K562 (cell line): ENCODE measurements at regions not wholly inside any gene's neighbourhood (a gene's known extent, or its start where the extent isn't known, plus 50 kb on each side); places are given as distances from the start of the nearest gene placed in this dataset.

Experiments used
- ATAC-seq: fragments of 200-7000 bp; cut with Tn5 transposase; 3 replicates; pipeline ENCODE4 v1.9.1; 2020; ENCODE audit warnings: moderate library complexity
- BruUV-seq: library from RNA; stranded (reverse); fragments of 400-500 nt; replicated peaks from 2 replicates; lab custom pipeline; 2021; lab: Mats Ljungman, UMichigan
- CTCF ChIA-PET: fragments of 300-600 bp; formaldehyde crosslinking; extraction: SDS; loops from one replicate; lab custom pipeline; 2021; ENCODE audit warnings: low intra/inter-chr PET ratio; lab: Yijun Ruan, JAX
- POLR2A ChIA-PET: fragments of 300-600, 350-650 bp; sonication (Branson Sonifier 250); formaldehyde crosslinking; extraction: SDS; loops from one replicate; lab custom pipeline; 2021; ENCODE audit warnings: antibody characterized with exemption, inconsistent platforms; lab: Yijun Ruan, JAX
- DNase-seq, 4 experiments: peaks; one replicate each; pipeline versions ENCODE4 v3.0.0 to v3.0.0-alpha.2; 2011 to 2018; ENCODE audit warnings: low spot score in 3 of 4, mixed read lengths in 3 of 4; ENCODE audit errors: extremely low read depth in 1 of 4
- FAIRE-seq: peaks from 2 replicates; lab custom pipeline; 2011; peaks lifted over from hg19 to GRCh38; lab: Jason Lieb, UNC
- H2AFZ ChIP-seq: 2 replicates; pipeline ENCODE4 v1.6.0; 2011; ENCODE audit warnings: low read depth, low read length, control low read depth, inconsistent platforms
- H3K27ac ChIP-seq: fragments of 200-600 bp; 3 replicates; pipeline ENCODE4 v1.8.0; 2011; ENCODE audit warnings: low read depth, mild to moderate bottlenecking, control low read depth, inconsistent platforms, low read length, moderate library complexity, mixed read lengths; ENCODE audit errors: extremely low read depth
- H3K27me3 ChIP-seq, 2 experiments: fragments of 300-600 bp in 1 of 2; 2 replicates in 1 of 2; 3 replicates in 1 of 2; pipeline versions ENCODE4 v1.6.0 to v1.8.0; 2011; ENCODE audit warnings: inconsistent platforms in 2 of 2, low read length in 2 of 2, mild to moderate bottlenecking in 1 of 2, mixed read lengths in 1 of 2, moderate library complexity in 1 of 2; ENCODE audit not compliant: control insufficient read depth in 2 of 2, insufficient read depth in 2 of 2
- H3K36me3 ChIP-seq: fragments of 300-600 bp; 3 replicates; pipeline ENCODE4 v1.8.0; 2011; ENCODE audit warnings: mild to moderate bottlenecking, low read length, inconsistent platforms; ENCODE audit not compliant: control insufficient read depth, insufficient read depth
- H3K4me1 ChIP-seq, 2 experiments: fragments of 200-600 bp in 1 of 2; replicated peaks in 1 of 2; 2 replicates in 1 of 2; 3 replicates in 1 of 2; pipeline versions ENCODE4 v1.5.1 to v1.8.0; 2011; ENCODE audit warnings: inconsistent platforms in 2 of 2, low read length in 2 of 2, mild to moderate bottlenecking in 1 of 2, mixed read lengths in 1 of 2, moderate library complexity in 1 of 2; ENCODE audit not compliant: control insufficient read depth in 2 of 2, insufficient read depth in 2 of 2
- H3K4me2 ChIP-seq: 2 replicates; pipeline ENCODE4 v1.6.1; 2011; ENCODE audit warnings: low read length, control low read depth, inconsistent platforms, mixed read lengths; ENCODE audit not compliant: insufficient read depth
- H3K4me3 ChIP-seq: fragments of 200-600 bp; sonication (generic), shearing (Covaris generic); 2 replicates; pipeline ENCODE4 v1.5.1; 2016; ENCODE audit warnings: control low read depth, inconsistent platforms
- H3K79me2 ChIP-seq: fragments of 200-600 bp; 3 replicates; pipeline ENCODE4 v1.8.0; 2011; ENCODE audit warnings: low read length, inconsistent platforms; ENCODE audit not compliant: control insufficient read depth, insufficient read depth
- H3K9ac ChIP-seq, 2 experiments: 2 replicates each; pipeline versions ENCODE4 v1.6.0 to v1.6.1; 2011; ENCODE audit warnings: low read depth in 2 of 2, low read length in 2 of 2, control low read depth in 1 of 2, inconsistent platforms in 1 of 2, mild to moderate bottlenecking in 1 of 2, mixed read lengths in 1 of 2; ENCODE audit not compliant: insufficient read depth in 1 of 2
- H3K9me1 ChIP-seq: one replicate; pipeline ENCODE4 v1.6.0; 2011; ENCODE audit warnings: inconsistent platforms, mild to moderate bottlenecking, low read length, moderate library complexity; ENCODE audit not compliant: control insufficient read depth, insufficient read depth
- H3K9me3 ChIP-seq: replicated peaks from 2 replicates; pipeline ENCODE4 v1.5.1; 2011; ENCODE audit warnings: low read depth, low read length, inconsistent platforms; ENCODE audit not compliant: control insufficient read depth, insufficient read depth
- H4K20me1 ChIP-seq: replicated peaks from 2 replicates; pipeline ENCODE4 v1.6.1; 2011; ENCODE audit warnings: low read length, inconsistent platforms, mixed read lengths; ENCODE audit not compliant: control insufficient read depth, insufficient read depth
- CBX1 ChIP-seq: sonication (generic); IDR thresholded peaks from 2 replicates; pipeline ENCODE4 v1.6.1; 2016; ENCODE audit warnings: antibody characterized with exemption, low read depth, mild to moderate bottlenecking
- CEBPB ChIP-seq: fragments of 450-650 bp; IDR thresholded peaks from 2 replicates; pipeline ENCODE4 v1.6.1; 2016; ENCODE audit warnings: missing genetic modification characterization, missing compliant biosample characterization
- CEBPG ChIP-seq, 3 experiments: fragments of 200-800 bp in 1 of 3; sonication (Bioruptor generic) in 1 of 3; sonication (generic) in 1 of 3; formaldehyde crosslinking in 1 of 3; IDR thresholded peaks in 2 of 3; conservative IDR thresholded peaks in 1 of 3; 2 replicates each; pipeline versions ENCODE4 v1.6.1 to v1.8.0; 2016 to 2022; ENCODE audit warnings: missing compliant biosample characterization in 2 of 3, missing genetic modification characterization in 2 of 3, mild to moderate bottlenecking in 1 of 3, missing genetic modification reagents in 1 of 3
- FOXA3 ChIP-seq, 2 experiments: fragments of 450-650 bp in 1 of 2; sonication (generic) in 1 of 2; formaldehyde crosslinking; IDR thresholded peaks in 1 of 2; conservative IDR thresholded peaks in 1 of 2; 2 replicates each; pipeline versions ENCODE4 v1.4.0 to v1.8.0; 2020 to 2022; ENCODE audit warnings: mild to moderate bottlenecking in 2 of 2, missing genetic modification reagents in 1 of 2
- HEY1 ChIP-seq: fragments of 250-450 bp; sonication (Bioruptor Pico); IDR thresholded peaks from 2 replicates; pipeline ENCODE4 v1.5.0; 2020; ENCODE audit warnings: mild to moderate bottlenecking, moderate library complexity, borderline replicate concordance
- SOX6 ChIP-seq: fragments of 450-650 bp; IDR thresholded peaks from 2 replicates; pipeline ENCODE4 v1.6.1; 2014; ENCODE audit warnings: mild to moderate bottlenecking
- ZNF707 ChIP-seq: fragments of 250-450 bp; sonication (Bioruptor Pico); conservative IDR thresholded peaks from 2 replicates; pipeline ENCODE4 v1.8.0; 2022; ENCODE audit warnings: inconsistent platforms, mild to moderate bottlenecking, moderate library complexity
- in situ Hi-C: fragments of 300-500 bp; cut with MboI; formaldehyde crosslinking; loops from 4 replicates; pipeline ENCODE4 v1.15.0; 2018; ENCODE audit warnings: inconsistent platforms, mixed read lengths
- intact Hi-C: fragments of 100-400 bp; cut with micrococcal nuclease; formaldehyde crosslinking; loops from 2 replicates; pipeline ENCODE4 v1.14.2; 2022
- TF ChIP-seq, protein P1 (sequence below), 2 experiments: fragments of 450-650 bp; IDR thresholded peaks; 2 replicates each; pipeline ENCODE4 v1.6.1; 2016
- TF ChIP-seq, protein P2 (sequence below), 2 experiments: fragments of 450-650 bp in 1 of 2; sonication (generic) in 1 of 2; formaldehyde crosslinking in 1 of 2; IDR thresholded peaks in 1 of 2; conservative IDR thresholded peaks in 1 of 2; 2 replicates each; pipeline versions ENCODE4 v1.6.1 to v1.8.1; 2016 to 2023; ENCODE audit warnings: mild to moderate bottlenecking in 2 of 2, moderate library complexity in 2 of 2, inconsistent platforms in 1 of 2, missing genetic modification reagents in 1 of 2
- TF ChIP-seq, protein P3 (sequence below), 2 experiments: fragments of 450-650 bp in 1 of 2; sonication (generic) in 1 of 2; formaldehyde crosslinking; conservative IDR thresholded peaks; 2 replicates each; pipeline versions ENCODE4 v1.4.0 to v1.8.1; 2020 to 2022; ENCODE audit warnings: mild to moderate bottlenecking in 1 of 2, missing genetic modification reagents in 1 of 2

DNA sequence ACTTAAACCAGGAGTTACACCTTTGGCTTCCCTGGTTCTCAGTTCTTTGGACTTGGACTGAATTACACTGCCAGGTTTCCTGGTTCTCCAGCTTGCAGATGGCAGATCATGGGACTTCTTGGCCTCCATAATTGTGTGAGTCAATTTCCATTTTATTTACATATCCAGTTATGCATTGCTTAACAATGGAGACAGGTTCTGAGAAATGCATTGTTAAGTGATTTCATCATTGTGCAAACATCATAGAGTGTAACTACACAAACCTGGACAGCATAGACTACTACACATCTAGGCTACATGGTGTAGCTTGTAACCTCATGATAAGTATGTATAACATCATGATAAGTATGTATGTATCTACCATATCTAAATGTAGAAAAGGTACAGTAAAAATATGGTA lies 276.1 kb upstream of the BTG1 start:
- no peaks in the 10 kb centered on the region for H3K27me3 ChIP-seq
- no peaks in the 10 kb centered on the region for H3K79me2 ChIP-seq
- no peaks in the 10 kb centered on the region for H4K20me1 ChIP-seq
- no peak overlapping the region for H3K27ac ChIP-seq
- ChIA-PET CTCF (no interaction called here), POLR2A (no interaction called here)
- H3K4me1 ChIP-seq = peaks cover 0 to 1% of the 10 kb centered on the region in 2 experiments; a peak in 1 of 5 replicates
- DNase-seq = no peak
- no peaks in the 10 kb centered on the region for H3K9me3 ChIP-seq
- no peaks in the 10 kb centered on the region for H3K36me3 ChIP-seq
- H3K4me3 ChIP-seq = no peak overlapping the region
- BruUV-seq = no TSS peak
- in situ Hi-C loops (no loop called here), intact Hi-C loops (no loop called here)
- H2AFZ ChIP-seq = no peak overlapping the region
- H3K4me2 ChIP-seq = no peak overlapping the region
- no peak for ATAC-seq
- TF ChIP-seq HEY1 (CRISPR knock-in tag) (no peak), CBX1 (no peak), CEBPB (tag) (peak; percentile 52; the same call in 1 of the 2 replicates), FOXA3 (CRISPR knock-in tag; conservative IDR thresholded peaks at IDR 0.05 in 1 of 2, IDR thresholded peaks at IDR 0.05 in 1 of 2) (peak in 1 of 2 experiments; percentile 64; a peak in 2 of 4 replicates), ZNF707 (no peak), SOX6 (peak; percentile 32; the same call in 1 of the 2 replicates), CEBPG (CRISPR knock-in tag; IDR thresholded peaks at IDR 0.05) (no peak), CEBPG (tag; conservative IDR thresholded peaks at IDR 0.05 in 1 of 2, IDR thresholded peaks at IDR 0.05 in 1 of 2) (peak in 1 of 2 experiments; percentile 88; a peak in 2 of 4 replicates)
- TF ChIP-seq, protein P1, sequence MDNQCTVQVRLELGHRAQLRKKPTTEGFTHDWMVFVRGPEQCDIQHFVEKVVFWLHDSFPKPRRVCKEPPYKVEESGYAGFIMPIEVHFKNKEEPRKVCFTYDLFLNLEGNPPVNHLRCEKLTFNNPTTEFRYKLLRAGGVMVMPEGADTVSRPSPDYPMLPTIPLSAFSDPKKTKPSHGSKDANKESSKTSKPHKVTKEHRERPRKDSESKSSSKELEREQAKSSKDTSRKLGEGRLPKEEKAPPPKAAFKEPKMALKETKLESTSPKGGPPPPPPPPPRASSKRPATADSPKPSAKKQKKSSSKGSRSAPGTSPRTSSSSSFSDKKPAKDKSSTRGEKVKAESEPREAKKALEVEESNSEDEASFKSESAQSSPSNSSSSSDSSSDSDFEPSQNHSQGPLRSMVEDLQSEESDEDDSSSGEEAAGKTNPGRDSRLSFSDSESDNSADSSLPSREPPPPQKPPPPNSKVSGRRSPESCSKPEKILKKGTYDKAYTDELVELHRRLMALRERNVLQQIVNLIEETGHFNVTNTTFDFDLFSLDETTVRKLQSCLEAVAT (IDR thresholded peaks at IDR 0.05) = no peak
- TF ChIP-seq, protein P2, sequence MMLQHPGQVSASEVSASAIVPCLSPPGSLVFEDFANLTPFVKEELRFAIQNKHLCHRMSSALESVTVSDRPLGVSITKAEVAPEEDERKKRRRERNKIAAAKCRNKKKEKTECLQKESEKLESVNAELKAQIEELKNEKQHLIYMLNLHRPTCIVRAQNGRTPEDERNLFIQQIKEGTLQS (IDR thresholded peaks at IDR 0.05) = peak; percentile 29; the same call in 1 of the 2 replicates
- TF ChIP-seq, protein P2 (CRISPR knock-in tag; conservative IDR thresholded peaks at IDR 0.05) = no peak
- TF ChIP-seq, protein P3, sequence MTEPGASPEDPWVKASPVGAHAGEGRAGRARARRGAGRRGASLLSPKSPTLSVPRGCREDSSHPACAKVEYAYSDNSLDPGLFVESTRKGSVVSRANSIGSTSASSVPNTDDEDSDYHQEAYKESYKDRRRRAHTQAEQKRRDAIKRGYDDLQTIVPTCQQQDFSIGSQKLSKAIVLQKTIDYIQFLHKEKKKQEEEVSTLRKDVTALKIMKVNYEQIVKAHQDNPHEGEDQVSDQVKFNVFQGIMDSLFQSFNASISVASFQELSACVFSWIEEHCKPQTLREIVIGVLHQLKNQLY (CRISPR knock-in tag; conservative IDR thresholded peaks at IDR 0.05) = no peak
- FAIRE-seq = no peak
- no peak overlapping the region for H3K9ac ChIP-seq
- no peaks in the 10 kb centered on the region for H3K9me1 ChIP-seq
